NCI-H2196 (cell line): ENCODE measurements at regions not wholly inside any gene's neighbourhood (a gene's known extent, or its start where the extent isn't known, plus 50 kb on each side); places are given as distances from the start of the nearest gene placed in this dataset.
A peak's percentile ranks its signal among the peaks of the same experiment; 100 is the strongest.
"Not testable (repeated sequence)": the region's sequence is repeated elsewhere in the genome, so short reads cannot be mapped to it uniquely, and the experiment has no call there.

Source experiments
- DNase-seq: peaks from one replicate; lab custom pipeline; 2025; ENCODE audit not compliant: unreplicated experiment; lab: John Stamatoyannopoulos, UW

DNA sequence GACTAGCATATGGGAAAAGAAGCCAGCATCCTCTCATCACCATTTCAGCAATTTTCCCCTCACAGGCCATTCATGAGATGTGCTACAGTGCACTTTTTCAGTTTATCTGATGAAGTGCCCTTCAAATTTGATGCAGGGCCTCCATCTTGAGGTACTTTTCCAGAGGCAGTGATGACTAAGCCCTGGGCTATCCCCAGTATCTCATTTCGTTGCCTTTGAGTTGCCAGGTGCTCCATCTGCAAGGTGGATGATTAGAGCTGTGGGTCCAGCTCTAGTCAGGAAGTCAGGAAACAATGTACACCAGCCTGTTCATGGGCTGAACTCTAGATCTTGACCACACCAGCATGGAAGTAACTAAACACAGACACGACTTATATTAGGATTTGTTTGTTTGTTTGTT is 425.2 kb downstream of the METTL4 start:
- peak; percentile 22 for DNase-seq

DNA sequence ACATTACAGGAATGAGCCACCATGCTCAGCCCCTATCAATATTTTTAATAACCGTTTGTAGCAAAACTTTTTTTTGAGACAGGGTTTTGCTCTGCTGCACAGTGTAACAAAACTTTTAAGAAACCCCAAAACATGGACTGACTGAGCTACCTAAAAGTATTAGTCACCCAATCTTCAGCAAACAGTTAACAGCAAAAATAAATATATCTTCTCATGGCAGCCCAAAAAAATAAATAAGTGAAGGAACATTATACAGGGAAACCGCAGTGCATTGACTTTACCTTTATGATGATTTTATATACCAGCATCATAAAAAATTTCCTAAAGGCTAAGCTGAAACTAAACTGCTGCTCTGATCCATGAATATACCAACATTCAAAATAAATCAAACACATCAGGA is 424.6 kb downstream of the METTL4 start:
- no peak for DNase-seq

DNA sequence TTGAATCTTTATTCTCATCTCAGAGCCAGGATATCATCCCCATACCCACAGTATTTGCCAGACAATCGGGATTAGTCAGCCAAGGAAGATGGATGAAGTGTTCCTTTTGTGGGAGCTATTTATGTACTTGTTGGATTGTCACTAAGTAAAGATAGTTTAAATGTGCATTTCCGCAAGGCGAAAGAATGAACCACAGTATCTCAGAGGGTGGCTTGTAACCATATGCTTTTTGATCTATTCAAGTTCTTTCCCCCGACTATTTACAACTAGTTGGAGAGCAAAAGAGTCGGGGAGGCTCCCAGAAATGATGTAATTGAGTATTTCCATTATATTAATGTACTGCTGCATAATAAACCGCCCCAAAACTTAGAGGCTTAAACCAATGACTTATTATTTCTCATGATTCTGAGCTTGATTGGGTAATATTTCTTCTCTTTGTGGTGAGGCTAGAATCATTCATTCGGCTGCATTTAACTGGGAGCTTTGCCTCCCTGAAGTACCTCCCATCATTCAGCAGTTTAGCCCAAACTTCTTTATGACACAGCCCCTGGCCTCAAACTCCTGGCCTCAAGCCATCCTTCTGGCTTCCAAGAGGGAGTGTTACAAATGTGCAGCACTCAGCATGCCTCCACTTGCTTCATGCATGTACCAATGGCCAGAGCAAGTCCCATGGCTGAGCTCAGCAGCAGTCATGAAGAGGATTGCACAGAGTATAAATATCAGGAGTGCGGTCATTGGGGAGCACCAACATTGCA is 423.7 kb downstream of the METTL4 start:
- no peak for DNase-seq

DNA sequence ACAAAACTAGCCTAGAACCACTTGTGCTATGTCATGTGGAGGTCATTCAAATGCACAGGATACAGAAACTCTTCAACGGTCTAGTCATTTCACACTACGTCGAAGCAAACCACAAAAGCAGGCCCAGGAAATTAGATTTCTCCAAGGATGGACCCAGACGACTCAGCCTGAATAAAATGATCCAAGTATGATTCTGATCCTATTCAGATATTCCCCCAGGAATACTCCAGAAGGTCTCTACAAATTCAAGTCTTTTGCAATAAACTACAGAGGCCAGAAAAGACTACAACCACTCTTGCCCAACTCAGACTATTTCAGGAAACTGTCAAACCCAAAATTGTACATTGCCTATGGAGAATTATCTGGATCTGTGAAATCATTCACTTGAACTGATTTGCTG is 422.5 kb downstream of the METTL4 start:
- no peak for DNase-seq

DNA sequence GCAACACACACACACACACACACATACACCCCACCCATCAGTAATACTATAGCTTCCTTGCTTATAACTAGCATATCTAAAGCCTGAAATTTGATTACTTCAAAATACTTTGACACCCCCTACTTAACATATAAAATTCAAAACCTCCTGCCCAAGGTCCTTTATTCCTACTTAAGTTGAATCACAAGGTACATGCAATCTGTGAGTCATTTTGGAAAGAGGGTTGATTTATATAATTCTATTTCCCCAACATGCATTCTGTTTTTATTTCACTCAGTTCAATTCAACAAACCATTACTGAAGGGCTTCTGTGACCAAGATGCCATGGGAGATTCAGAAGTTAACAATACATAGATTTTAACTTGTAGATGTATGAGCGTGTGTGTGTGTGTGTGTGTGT is 420.7 kb downstream of the METTL4 start:
- no peak for DNase-seq

DNA sequence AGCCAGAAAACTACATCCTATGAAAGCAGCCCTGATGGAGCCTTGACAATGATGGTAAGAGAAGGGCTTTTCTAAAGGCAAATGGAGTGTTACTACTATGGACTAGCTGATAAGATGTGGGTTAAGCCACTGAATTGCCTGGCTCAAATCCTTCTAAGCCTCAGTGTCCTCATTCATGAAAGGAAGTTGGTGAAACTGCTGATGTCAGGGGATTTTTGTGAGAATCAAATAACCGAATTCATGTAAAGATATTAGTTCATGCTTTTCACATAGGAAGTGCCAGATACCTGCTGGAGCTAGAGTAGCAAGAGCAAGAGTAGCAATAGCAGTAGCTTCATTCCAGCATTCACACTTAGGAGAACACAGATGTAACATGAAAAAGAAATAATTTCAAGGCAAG is 417.0 kb downstream of the METTL4 start:
- no peak for DNase-seq

DNA sequence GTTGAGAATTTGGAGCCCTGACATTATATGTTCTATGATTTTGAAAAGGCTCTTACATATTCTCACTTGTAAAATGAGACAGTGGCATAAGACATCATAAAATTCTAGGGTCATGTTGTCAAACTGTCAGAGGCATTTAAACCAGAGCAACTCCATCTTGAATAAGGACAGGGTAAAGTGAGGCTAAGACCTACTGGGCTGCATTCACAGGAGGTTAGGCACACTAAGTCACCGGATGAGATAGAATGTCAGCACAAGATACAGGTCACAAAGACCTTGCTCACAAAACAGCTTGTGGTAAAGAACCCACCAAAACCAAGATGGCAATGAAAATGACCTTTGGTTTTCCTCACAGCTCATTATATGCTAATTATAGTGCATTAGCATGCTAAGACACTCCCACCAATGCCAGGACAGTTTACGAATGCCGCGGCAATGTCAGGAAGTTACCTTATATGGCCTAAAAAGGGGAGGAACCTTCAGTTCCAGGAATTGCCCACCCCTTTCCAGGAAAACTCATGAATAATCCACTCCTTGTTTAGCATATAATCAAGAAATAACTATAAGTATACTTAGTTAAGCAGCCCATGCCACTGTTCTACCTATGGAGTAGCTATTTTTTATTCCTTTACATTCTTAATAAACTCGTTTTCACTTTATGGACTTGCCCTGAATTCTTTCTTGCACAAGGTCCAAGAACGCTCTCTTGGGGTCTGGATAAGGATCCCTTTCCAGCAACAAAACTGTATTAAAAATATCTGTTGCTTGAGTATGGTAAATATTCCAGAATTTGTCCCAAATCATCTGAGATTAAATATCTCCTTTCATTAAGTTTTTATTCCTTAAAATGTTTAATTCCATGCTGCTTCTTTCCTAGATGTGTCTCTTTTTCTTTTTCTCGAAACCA is 406.4 kb downstream of the METTL4 start:
- no peak for DNase-seq

DNA sequence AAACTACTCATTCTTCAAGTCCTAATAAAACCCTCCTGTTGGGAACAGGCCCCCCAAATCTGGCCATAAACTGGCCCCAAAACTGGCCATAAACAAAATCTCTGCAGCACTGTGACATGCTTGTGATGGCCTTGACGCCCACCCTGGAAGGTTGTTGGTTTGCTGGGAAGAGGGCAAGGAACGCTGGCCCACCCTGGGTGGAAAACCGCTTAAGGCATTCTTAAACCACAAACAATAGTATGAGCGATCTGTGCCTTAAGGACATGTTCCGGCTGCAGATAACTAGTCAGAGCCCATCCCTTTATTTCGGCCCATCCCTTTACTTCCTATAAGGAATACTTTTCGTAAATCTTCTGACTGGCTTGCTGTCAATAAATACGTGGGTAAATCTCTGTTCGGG is 404.4 kb downstream of the METTL4 start:
- not testable (repeated sequence) for DNase-seq

DNA sequence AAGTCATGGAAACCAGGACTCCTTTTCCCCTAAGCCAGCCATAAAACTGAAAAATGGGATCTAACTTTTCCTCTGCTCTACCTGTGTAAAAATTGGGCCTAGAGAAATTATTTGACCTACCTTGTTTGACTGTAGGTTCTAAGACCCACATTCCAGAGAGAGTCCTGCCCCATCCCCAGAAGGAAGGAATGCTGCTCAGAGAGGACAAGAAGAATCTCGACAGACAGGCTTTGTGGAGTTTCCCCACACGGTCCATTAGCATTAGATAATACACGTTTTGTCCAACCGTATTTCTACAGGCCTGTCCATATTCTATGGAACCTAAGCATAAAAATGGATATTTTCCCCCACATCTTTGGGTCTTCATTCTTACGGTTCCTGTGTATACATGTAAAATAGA is 403.3 kb downstream of the METTL4 start:
- DNase-seq: no peak

DNA sequence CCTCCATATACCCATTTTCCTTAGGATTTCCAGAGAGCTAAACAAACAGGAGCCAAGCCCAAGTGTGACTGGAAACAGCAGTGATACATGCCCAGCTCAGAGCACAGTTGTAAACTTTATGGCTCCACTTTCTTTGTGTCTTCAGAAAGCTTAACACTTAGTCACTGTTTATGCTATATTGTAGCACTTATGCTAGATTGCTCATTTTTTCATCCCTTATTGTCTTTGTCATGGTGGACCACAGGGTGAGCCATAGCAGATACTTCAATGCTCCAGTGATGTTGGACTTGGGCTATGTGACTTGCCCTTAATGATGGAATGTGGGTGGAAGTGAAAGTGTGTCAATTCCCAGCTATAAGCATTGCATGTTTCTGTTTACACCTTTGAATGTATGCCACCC is 401.6 kb downstream of the METTL4 start:
- DNase-seq: no peak

DNA sequence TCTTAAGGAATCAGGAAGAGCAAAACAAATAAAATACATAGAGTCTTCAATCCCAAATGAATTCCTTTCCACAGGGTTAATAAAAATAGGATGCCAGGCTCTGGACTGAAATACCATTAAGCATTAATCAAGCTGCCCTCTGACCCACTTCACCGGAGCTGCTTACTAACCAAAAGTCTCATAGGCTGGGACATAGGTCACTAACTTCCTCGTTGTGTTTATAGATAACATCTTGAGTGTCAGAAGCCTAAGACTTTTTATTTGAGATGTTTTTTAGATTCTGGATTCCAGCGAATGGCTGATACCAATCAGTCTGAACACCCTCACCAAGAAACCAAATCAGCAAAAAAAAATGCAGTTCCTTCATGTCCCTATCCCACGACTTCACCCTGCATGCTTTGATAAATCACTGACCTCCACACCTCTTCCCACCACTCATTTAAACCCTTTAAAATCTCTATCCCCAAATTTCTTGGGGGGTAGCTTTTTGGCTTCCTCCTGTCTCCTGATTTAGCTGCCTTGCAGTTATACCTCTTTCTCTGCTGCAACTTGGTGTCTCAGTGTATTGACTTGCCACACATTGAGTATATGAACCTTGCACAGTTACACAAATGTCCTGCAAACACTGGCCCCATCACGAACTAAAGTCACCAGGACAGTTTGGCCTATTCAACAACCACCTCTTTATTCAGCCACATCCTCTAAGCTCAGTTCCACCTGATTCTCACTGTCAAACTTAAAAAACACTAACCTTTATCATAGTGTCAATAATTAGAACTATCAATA is 399.3 kb downstream of the METTL4 start:
- DNase-seq: no peak

DNA sequence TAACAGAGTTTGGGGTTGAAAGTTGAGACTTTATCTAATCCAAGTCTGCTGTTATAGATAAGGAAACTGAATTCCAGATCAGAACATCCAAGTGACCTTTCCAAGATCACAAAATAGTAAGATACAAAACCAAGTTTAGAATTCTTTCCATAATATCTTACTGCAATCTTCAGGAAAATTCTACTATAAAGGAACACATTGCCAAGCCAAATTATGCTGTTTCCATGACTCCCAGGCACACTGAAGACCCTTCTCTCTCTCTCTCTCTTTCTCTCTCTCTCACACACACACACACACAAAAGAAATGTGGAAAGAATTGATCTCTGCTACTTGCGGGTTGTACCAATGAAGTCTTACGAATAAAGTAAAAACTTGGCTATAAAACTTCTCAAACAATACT is 398.4 kb downstream of the METTL4 start:
- no peak for DNase-seq

DNA sequence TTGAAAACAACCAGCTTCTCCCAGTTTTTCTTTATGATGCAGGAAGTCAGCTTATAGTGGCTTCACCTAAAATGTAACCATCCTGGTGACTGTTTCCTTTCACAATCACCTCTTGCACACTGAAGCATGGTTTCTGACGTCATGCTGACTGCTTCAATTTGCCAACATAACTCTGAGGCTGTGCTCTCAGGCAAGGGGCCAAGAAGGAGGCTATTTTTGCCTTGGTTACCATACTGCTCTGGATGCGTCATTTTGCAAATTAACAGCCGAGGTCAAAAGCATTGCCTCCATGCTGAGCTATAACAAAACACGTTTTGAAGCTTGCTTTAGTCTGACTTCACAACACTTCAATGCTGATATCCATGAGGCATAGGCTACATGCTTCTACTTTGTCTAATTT is 397.8 kb downstream of the METTL4 start:
- DNase-seq: no peak

DNA sequence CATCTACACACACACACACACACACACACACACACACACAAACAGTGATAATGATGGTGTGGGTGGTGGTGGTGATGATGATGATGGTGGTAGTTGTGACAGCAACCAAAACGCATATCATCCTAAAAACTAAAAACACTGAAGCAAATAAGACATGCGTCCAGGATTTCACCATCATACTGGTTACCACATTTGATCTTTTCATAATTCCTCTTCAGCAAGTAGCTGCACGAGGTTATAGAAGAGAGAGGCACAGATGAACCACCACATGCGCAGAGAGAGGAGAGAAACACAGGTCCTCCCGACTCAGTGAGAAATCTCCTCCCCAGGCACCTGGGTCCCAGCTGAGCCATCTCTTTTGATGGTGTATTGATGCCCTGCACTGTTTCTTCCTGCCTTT is 393.3 kb downstream of the METTL4 start:
- DNase-seq: no peak

DNA sequence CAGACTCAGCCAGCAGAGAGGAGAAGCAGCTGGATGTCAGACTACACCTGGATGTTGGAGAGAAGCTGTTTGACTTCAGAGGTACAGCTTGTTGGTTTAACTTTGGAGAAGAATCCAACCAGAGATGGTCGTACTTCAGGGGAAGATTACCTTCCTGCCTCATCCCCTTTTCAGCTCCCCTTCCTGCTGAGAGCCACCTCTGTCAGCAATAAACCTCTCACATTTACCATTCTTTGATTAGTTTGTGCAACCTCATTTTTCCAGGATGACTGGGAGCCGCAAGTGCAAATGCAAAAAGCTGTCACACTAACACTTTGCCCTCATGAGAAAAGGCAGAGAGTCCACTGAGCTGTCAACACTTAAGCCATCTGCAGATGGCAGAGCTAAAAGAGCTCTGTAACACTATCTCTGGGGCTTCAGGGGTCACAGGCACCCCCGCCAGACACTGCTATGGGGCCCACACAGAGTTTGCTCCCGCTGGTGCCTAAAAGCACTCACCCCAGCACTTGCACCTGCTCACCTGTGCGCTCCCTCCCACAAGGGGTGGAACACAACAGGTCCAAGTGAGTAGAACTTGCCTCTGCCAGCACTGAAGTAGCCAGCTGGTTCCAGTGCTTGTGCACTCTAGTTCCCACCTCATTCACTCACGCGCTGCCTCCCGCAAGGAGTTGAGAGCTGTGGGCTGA is 391.7 kb downstream of the METTL4 start:
- no peak for DNase-seq

DNA sequence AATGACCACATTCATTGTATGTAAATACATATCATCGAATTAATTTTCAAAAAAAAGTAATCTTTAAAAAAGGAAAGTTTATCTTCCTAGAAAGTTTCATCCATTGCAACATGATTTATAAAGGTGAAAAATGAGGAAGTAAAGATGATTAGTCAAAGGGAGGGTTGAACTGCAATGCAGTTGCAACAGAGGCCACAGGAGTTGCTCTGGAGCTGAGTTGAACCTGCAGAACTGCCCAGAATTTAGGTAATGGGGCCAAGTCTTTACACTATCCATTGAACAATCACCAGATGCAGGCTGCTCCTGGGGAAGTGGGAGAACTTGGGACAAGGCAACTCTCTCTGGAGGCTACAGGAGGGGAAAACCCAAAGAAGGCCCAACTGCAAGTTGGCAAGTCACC is 390.7 kb downstream of the METTL4 start:
- no peak for DNase-seq

DNA sequence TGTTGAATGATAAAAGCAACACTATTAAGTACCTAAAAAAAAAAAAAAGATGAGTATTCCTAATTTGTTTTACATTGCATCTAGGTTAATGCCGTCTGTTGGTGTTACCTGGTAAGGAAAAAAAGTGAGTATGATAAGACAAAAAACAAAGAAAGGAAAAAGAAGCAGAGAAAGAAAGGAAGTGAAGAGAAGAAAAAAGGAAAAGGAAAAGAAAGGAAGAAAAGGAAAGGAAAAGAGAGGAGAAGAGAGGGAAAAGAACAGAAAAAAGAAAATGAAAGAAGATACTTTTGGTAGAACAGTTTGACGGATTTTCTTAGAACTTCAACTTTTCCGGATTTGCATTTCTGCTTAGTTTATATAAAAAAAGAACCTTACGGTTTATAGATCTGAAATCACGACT is 387.9 kb downstream of the METTL4 start:
- no peak for DNase-seq

DNA sequence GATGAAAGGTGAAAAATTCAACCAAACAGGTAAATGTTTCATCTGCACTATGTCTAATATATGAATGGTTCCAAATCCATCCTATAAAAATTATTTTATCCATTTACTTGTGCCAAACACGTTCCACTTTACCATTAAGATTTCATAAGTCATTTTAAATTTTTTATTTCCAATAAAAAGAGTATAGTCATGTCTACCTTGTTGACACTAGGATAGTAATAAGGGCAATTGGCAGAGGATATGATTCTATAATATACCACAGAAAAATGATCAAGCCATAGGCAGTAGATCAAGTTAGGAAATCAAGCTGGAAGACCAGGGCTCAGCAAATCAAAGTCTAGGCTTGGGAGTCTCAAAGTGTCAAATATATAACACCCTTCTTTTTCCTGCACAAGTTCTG is 384.3 kb downstream of the METTL4 start:
- no peak for DNase-seq

DNA sequence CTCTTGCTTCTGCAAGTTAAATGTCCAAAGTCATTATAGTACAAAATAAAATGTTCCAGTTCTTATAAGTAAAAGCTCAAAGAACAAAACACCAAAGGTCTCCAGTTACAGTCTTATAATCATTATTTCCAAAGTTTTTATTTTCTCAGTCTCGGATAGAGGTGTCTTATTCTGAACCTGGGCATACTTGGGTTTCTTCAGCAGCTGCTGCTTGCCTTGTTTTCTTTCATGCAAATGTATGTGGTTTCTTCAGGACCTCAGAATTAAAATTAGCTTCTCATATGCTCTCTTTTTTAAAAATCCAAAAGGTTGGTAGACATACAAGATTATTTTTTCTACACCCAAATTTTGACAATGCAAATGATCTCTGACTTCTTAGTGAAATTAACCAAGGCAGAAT is 383.0 kb downstream of the METTL4 start:
- no peak for DNase-seq

DNA sequence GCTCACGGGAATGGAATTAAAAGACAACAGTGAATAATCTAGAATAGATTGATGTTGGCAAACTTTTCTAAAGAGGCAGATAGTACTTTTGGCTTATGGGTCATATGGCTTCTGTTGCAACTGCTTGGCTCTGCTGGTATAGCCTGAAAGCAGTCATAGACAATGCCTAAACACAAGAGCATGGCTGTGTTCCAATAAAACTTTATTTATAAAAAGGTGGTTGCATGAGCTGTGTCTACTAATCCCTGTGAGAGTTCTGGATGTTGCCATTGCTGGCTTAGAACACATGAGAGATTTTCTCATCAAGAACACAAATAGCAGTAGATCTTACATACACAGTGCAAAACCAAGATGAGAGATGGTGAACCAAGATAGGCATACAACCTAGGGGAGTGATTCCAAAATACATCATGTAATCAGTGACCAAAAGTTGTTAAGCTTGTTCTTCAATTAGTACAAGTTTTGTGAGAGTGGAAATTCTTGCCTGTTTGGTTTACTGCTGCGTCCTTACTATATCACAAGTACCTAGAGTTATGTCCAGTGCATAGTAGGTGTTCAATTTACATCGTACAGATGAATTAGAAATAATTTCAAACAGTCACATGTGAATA is 380.0 kb downstream of the METTL4 start:
- DNase-seq: no peak

DNA sequence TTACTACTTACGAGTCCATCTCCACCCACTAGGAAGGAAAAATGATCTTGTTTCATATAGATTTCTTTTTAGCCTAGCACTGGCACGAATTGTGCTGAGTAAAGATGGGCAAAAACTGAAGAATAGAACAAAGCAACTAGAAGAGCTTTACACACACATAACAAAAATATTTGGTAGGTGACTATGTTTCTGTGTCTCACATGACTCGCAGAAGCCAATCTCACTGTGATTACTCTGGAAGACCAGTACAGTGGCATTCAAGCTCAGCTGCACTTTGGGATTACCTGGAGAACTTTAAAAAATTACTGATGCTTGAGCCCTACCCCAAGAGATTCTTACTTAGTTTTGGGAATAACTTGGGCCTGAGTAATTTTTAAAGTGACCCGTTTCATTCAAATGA is 378.7 kb downstream of the METTL4 start:
- no peak for DNase-seq
